HCT116 (cell line): ENCODE measurements at regions not wholly inside any gene's neighbourhood (a gene's known extent, or its start where the extent isn't known, plus 50 kb on each side); places are given as distances from the start of the nearest gene placed in this dataset.

Experiments
- ATAC-seq: fragments of 200-7000 bp; cut with Tn5 transposase; 2 replicates; pipeline ENCODE4 v1.9.1; 2020; ENCODE audit warnings: mild to moderate bottlenecking, moderate library complexity
- BruUV-seq: library from RNA; stranded (reverse); fragments of 400-500 nt; replicated peaks from 2 replicates; lab custom pipeline; 2021; lab: Mats Ljungman, UMichigan
- CTCF ChIA-PET: fragments of 300-600 bp; sonication (Branson Sonifier 250); formaldehyde crosslinking; loops from one replicate; lab custom pipeline; 2021; ENCODE audit warnings: antibody characterized with exemption; lab: Charles Lee
- POLR2A ChIA-PET: fragments of 300-600, 350-600 bp; sonication (Branson Sonifier 250); formaldehyde crosslinking; loops from one replicate; lab custom pipeline; 2021; ENCODE audit warnings: antibody characterized with exemption; lab: Charles Lee
- RAD21 ChIA-PET, 2 experiments: fragments of 300-600 bp; sonication (Branson Sonifier 250); formaldehyde crosslinking; loops; one replicate each; lab custom pipeline; 2023; ENCODE audit warnings: low total read pairs in 2 of 2; ENCODE audit not compliant: uncharacterized antibody in 2 of 2, unreplicated experiment in 2 of 2, low non-redundant PET in 1 of 2; lab: Charles Lee
- DNase-seq: peaks from one replicate; pipeline ENCODE4 v3.0.0-alpha.2; 2010; ENCODE audit warnings: low read depth, low spot score
- H2AFZ ChIP-seq: fragments of 200-600 bp; shearing (Covaris generic), sonication (generic); 2 replicates; pipeline ENCODE4 v1.6.1; 2017; ENCODE audit warnings: low read depth, mixed run types, mixed read lengths, antibody characterized with exemption, low read length; ENCODE audit not compliant: poor library complexity, severe bottlenecking
- H3K27ac ChIP-seq: 2 replicates; pipeline ENCODE4 v1.5.1; 2012; ENCODE audit warnings: low read depth, low read length
- H3K27me3 ChIP-seq: fragments of 200-600 bp; sonication (generic); 2 replicates; pipeline ENCODE4 v1.6.1; 2016; ENCODE audit warnings: mixed run types, low read length, mixed read lengths; ENCODE audit not compliant: insufficient read depth
- H3K36me3 ChIP-seq, 2 experiments: fragments of 200-500 bp in 1 of 2; fragments of 200-600 bp in 1 of 2; sonication (Bioruptor generic) in 1 of 2; sonication (generic) in 1 of 2; 2 replicates each; pipeline versions ENCODE4 v1.5.1 to v1.6.1; 2014 to 2016; ENCODE audit warnings: low read length in 2 of 2, inconsistent platforms in 1 of 2, mixed read lengths in 1 of 2, mixed run types in 1 of 2; ENCODE audit not compliant: insufficient read depth in 2 of 2, control insufficient read depth in 1 of 2
- H3K4me1 ChIP-seq, 2 experiments: fragments of 200-600 bp in 1 of 2; sonication (generic) in 1 of 2; 2 replicates each; pipeline versions ENCODE4 v1.5.1 to v1.6.1; 2012 to 2017; ENCODE audit warnings: low read length in 2 of 2, inconsistent platforms in 1 of 2, mild to moderate bottlenecking in 1 of 2, mixed read lengths in 1 of 2, mixed run types in 1 of 2, moderate library complexity in 1 of 2; ENCODE audit not compliant: insufficient read depth in 2 of 2, control insufficient read depth in 1 of 2
- H3K4me2 ChIP-seq: fragments of 200-600 bp; sonication (generic); 2 replicates; pipeline ENCODE4 v1.6.1; 2017; ENCODE audit warnings: mixed run types, low read length, mixed read lengths
- H3K4me3 ChIP-seq, 2 experiments: fragments of 200-600 bp in 1 of 2; sonication (generic) in 1 of 2; replicated peaks in 1 of 2; 2 replicates each; pipeline ENCODE4 v1.5.1; 2011 to 2016; ENCODE audit warnings: low read length in 2 of 2, control low read depth in 1 of 2, low read depth in 1 of 2, mild to moderate bottlenecking in 1 of 2, mixed read lengths in 1 of 2, mixed run types in 1 of 2
- H3K79me2 ChIP-seq: fragments of 200-600 bp; sonication (generic); 2 replicates; pipeline ENCODE4 v1.6.1; 2017; ENCODE audit warnings: mild to moderate bottlenecking, mixed run types, low read length, moderate library complexity, mixed read lengths; ENCODE audit not compliant: insufficient read depth
- H3K9ac ChIP-seq: fragments of 200-600 bp; sonication (generic); 2 replicates; pipeline ENCODE4 v1.6.1; 2016; ENCODE audit warnings: low read length, mixed read lengths
- H3K9me2 ChIP-seq: fragments of 200-600 bp; sonication (generic), shearing (Covaris generic); 2 replicates; pipeline ENCODE4 v1.6.1; 2017; ENCODE audit warnings: mixed run types, mild to moderate bottlenecking, moderate library complexity; ENCODE audit not compliant: insufficient read depth
- H3K9me3 ChIP-seq, 2 experiments: fragments of 200-500 bp in 1 of 2; fragments of 200-600 bp in 1 of 2; sonication (Bioruptor generic) in 1 of 2; sonication (generic) in 1 of 2; 2 replicates each; pipeline ENCODE4 v1.6.1; 2014 to 2017; ENCODE audit warnings: low read length in 2 of 2, mixed read lengths in 2 of 2, inconsistent platforms in 1 of 2, low read depth in 1 of 2, mild to moderate bottlenecking in 1 of 2, mixed run types in 1 of 2, moderate library complexity in 1 of 2; ENCODE audit not compliant: control insufficient read depth in 1 of 2, insufficient read depth in 1 of 2
- H4K20me1 ChIP-seq: fragments of 200-600 bp; sonication (generic), shearing (Covaris generic); 2 replicates; pipeline ENCODE4 v1.6.1; 2017; ENCODE audit warnings: mixed run types, mild to moderate bottlenecking, moderate library complexity; ENCODE audit not compliant: insufficient read depth
- ATF3 ChIP-seq: IDR thresholded peaks from 2 replicates; pipeline ENCODE4 v1.6.1; 2012
- CEBPB ChIP-seq: IDR thresholded peaks from 2 replicates; pipeline ENCODE4 v1.6.1; 2012; ENCODE audit warnings: low read depth
- ELF1 ChIP-seq: IDR thresholded peaks from 2 replicates; pipeline ENCODE4 v1.6.1; 2012; ENCODE audit warnings: low read depth, borderline replicate concordance
- EZH2 ChIP-seq: fragments of 200-600 bp; sonication (generic); IDR thresholded peaks from 2 replicates; pipeline ENCODE4 v1.6.1; 2017; ENCODE audit warnings: antibody characterized with exemption, mixed run types
- JUND ChIP-seq: IDR thresholded peaks from 2 replicates; pipeline ENCODE4 v1.6.1; 2012
- POLR2A ChIP-seq: IDR thresholded peaks from 2 replicates; pipeline ENCODE4 v1.7.0; 2011; ENCODE audit warnings: borderline replicate concordance; ENCODE audit not compliant: insufficient read depth, insufficient read length; ENCODE audit errors: extremely low read depth
- SIN3A ChIP-seq: IDR thresholded peaks from 2 replicates; pipeline ENCODE4 v1.6.1; 2012; ENCODE audit warnings: low read depth
- SP1 ChIP-seq: IDR thresholded peaks from 2 replicates; pipeline ENCODE4 v1.6.1; 2012; ENCODE audit warnings: low read depth
- SRF ChIP-seq: IDR thresholded peaks from 2 replicates; pipeline ENCODE4 v1.6.1; 2012; ENCODE audit warnings: low read depth
- TCF7L2 ChIP-seq: IDR thresholded peaks from 2 replicates; pipeline ENCODE4 v1.7.0; 2011; ENCODE audit warnings: borderline replicate concordance, inconsistent platforms; ENCODE audit not compliant: insufficient read depth, insufficient read length; ENCODE audit errors: extremely low read depth
- YY1 ChIP-seq: IDR thresholded peaks from 2 replicates; pipeline ENCODE4 v1.6.1; 2011; ENCODE audit warnings: low read length, low read depth, moderate library complexity, mild to moderate bottlenecking; ENCODE audit not compliant: insufficient replicate concordance; ENCODE audit errors: extremely low read depth
- ZFX ChIP-seq: fragments of 450-650 bp; IDR thresholded peaks from 2 replicates; pipeline ENCODE4 v1.6.1; 2017
- ZNF274 ChIP-seq: fragments of 200-500 bp; sonication (Bioruptor generic); IDR thresholded peaks from 2 replicates; pipeline ENCODE4 v1.6.1; 2014; ENCODE audit warnings: mild to moderate bottlenecking, low read depth, low read length, inconsistent platforms
- intact Hi-C: fragments of 100-400 bp; cut with micrococcal nuclease; formaldehyde crosslinking; loops from 2 replicates; pipeline ENCODE4 v1.10.0; 2022
- TF ChIP-seq, protein P1 (sequence below), 3 experiments: fragments of 200-600 bp in 1 of 3; sonication (generic) in 1 of 3; IDR thresholded peaks in 2 of 3; conservative IDR thresholded peaks in 1 of 3; 2 replicates each; pipeline ENCODE4 v1.5.1; 2012 to 2017; ENCODE audit warnings: low read depth in 2 of 3, low read length in 2 of 3, antibody characterized with exemption in 1 of 3, borderline replicate concordance in 1 of 3, control low read depth in 1 of 3, mild to moderate bottlenecking in 1 of 3, mixed read lengths in 1 of 3, mixed run types in 1 of 3, moderate library complexity in 1 of 3; ENCODE audit not compliant: insufficient read depth in 1 of 3

DNA sequence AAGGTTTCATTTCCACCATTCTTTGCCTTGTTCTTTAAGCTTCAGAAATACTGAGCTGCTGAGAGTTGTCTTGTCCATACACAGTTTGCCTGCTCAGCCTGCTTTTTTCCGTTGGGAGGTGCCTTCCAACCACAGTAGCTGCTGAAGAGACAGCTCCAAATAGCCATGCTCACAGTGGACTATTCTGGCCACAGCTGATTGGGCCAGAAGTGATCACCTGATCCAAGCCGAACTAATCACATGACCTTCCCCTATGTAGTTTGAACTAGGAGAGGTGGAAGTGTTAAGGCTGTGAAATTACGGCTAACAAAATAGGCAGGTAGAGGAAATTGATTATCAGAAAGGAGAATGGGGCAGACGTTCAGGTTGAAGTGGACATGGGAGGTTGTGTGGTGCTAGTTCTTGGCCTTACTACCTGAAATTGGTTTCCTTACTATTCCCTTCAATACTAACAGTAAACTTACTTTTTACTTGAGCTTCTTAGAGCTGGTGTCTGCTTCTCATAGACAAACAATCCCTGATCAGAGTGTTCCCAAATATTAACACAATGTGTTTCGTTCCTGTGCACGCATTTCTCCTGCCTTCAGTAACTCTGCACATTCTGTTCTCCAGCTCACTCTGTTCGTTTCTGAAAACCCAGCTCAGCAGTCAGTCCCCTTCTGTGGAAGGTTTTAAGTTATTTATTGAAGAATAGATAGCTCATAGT lies 136.1 kb downstream of the RWDD3 start:
- BruUV-seq, result no TSS peak

GRCh38 chr1:95370691-95371562 lies 136.9 kb downstream of the RWDD3 start:
- Histone ChIP-seq H3K79me2 (no peaks in the 10 kb centered on the region), H3K27ac (no peak overlapping the region), H3K9ac (no peak overlapping the region), H2AFZ (no peak overlapping the region), H3K4me2 (no peak overlapping the region), H3K4me3 (no peak overlapping the region), H3K9me2 (no peaks in the 10 kb centered on the region), H3K27me3 (0 out of 2 replicates have a peak, but pooled peaks cover 10% of the 10 kb centered on the region), H3K9me3 (no peaks in the 10 kb centered on the region), H4K20me1 (no peaks in the 10 kb centered on the region), H3K4me1 (no peaks in the 10 kb centered on the region), H3K36me3 (no peaks in the 10 kb centered on the region)
- CTCF ChIA-PET, result no interaction called here
- TF ChIP-seq ZFX (no peak), SRF (no peak), EZH2 (no peak), YY1 (no peak), CEBPB (no peak), SIN3A (no peak), ELF1 (no peak), TCF7L2 (no peak), POLR2A (no peak), SP1 (no peak), JUND (no peak), ZNF274 (no peak), ATF3 (no peak)
- TF ChIP-seq, protein P1, sequence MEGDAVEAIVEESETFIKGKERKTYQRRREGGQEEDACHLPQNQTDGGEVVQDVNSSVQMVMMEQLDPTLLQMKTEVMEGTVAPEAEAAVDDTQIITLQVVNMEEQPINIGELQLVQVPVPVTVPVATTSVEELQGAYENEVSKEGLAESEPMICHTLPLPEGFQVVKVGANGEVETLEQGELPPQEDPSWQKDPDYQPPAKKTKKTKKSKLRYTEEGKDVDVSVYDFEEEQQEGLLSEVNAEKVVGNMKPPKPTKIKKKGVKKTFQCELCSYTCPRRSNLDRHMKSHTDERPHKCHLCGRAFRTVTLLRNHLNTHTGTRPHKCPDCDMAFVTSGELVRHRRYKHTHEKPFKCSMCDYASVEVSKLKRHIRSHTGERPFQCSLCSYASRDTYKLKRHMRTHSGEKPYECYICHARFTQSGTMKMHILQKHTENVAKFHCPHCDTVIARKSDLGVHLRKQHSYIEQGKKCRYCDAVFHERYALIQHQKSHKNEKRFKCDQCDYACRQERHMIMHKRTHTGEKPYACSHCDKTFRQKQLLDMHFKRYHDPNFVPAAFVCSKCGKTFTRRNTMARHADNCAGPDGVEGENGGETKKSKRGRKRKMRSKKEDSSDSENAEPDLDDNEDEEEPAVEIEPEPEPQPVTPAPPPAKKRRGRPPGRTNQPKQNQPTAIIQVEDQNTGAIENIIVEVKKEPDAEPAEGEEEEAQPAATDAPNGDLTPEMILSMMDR (IDR thresholded peaks at IDR 0.05 in 2 of 3, conservative IDR thresholded peaks at IDR 0.05 in 1 of 3; ENCODE audit: borderline replicate concordance in 1 of 3, insufficient read depth in 1 of 3, low read depth in 2 of 3, low read length in 2 of 3), result no peak
- POLR2A ChIA-PET, result no interaction called here
- ATAC-seq, result no peak
- BruUV-seq, result no TSS peak
- RAD21 ChIA-PET, result no interaction called here
- intact Hi-C loops, result no loop called here
- no peak for DNase-seq

More for the DNA sequence above, 136.1 kb downstream of the RWDD3 start:
- H3K27me3 ChIP-seq, result 0 out of 2 replicates have a peak, but pooled peaks cover 10% of the 10 kb centered on the region
- H2AFZ ChIP-seq, result no peak overlapping the region
- intact Hi-C loops, result no loop called here
- no peaks in the 10 kb centered on the region for H3K9me2 ChIP-seq
- H3K4me2 ChIP-seq, result no peak overlapping the region
- ATAC-seq (0 out of 2 replicates have a peak, but pooled peaks have one; percentile 42), DNase-seq (no peak)
- RAD21 ChIA-PET, result no interaction called here
- H3K27ac ChIP-seq, result no peak overlapping the region
- H3K4me3 ChIP-seq, result no peak overlapping the region
- no peaks in the 10 kb centered on the region for H3K9me3 ChIP-seq
- CTCF ChIA-PET, result no interaction called here
- no peaks in the 10 kb centered on the region for H4K20me1 ChIP-seq
- H3K9ac ChIP-seq, result no peak overlapping the region
- no peak for TF ChIP-seq ELF1
- no peak for TF ChIP-seq SRF
- no peak for TF ChIP-seq ATF3
- H3K36me3 ChIP-seq, result no peaks in the 10 kb centered on the region
- H3K4me1 ChIP-seq, result no peaks in the 10 kb centered on the region
- POLR2A ChIA-PET, result no interaction called here
- no peaks in the 10 kb centered on the region for H3K79me2 ChIP-seq
